Keratinocyte (primary cell): ENCODE measurements at regions not wholly inside any gene's neighbourhood (a gene's known extent, or its start where the extent isn't known, plus 50 kb on each side); places are given as distances from the start of the nearest gene placed in this dataset.

Source experiments
- EZH2 ChIP-seq: IDR thresholded peaks from one replicate; pipeline ENCODE4 v1.6.1; 2012; ENCODE audit warnings: inconsistent platforms, mild to moderate bottlenecking, low read length, moderate library complexity
- TF ChIP-seq, protein P1 (sequence below), 3 experiments: IDR thresholded peaks in 1 of 3; conservative IDR thresholded peaks in 1 of 3; optimal IDR thresholded peaks in 1 of 3; 2 replicates in 2 of 3; 3 replicates in 1 of 3; pipeline versions ENCODE3 to v1.5.1; 2011; ENCODE audit warnings: low read length in 3 of 3, mild to moderate bottlenecking in 3 of 3, moderate library complexity in 2 of 3, control low read depth in 1 of 3, inconsistent platforms in 1 of 3; ENCODE audit not compliant: insufficient read depth in 2 of 3; ENCODE audit errors: extremely low read depth in 1 of 3

DNA sequence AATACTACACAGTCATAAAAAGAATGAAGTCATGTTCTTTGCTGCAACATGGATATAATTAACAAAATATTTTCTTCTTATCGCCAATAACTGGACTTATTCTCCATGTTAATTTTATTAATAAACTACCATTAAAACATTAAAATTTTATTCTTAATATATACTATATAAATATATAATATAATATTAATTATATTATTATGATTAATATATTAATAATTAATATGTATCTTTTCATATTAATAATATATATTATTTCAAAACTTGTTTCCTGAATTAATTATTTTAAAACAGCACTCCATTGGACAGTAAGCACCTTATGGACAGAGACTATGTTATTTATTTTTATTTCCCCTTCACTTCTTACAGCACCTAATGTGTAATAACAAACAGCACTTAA lies 182.8 kb downstream of the ARL4A start:
- TF ChIP-seq, protein P1, sequence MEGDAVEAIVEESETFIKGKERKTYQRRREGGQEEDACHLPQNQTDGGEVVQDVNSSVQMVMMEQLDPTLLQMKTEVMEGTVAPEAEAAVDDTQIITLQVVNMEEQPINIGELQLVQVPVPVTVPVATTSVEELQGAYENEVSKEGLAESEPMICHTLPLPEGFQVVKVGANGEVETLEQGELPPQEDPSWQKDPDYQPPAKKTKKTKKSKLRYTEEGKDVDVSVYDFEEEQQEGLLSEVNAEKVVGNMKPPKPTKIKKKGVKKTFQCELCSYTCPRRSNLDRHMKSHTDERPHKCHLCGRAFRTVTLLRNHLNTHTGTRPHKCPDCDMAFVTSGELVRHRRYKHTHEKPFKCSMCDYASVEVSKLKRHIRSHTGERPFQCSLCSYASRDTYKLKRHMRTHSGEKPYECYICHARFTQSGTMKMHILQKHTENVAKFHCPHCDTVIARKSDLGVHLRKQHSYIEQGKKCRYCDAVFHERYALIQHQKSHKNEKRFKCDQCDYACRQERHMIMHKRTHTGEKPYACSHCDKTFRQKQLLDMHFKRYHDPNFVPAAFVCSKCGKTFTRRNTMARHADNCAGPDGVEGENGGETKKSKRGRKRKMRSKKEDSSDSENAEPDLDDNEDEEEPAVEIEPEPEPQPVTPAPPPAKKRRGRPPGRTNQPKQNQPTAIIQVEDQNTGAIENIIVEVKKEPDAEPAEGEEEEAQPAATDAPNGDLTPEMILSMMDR (optimal IDR thresholded peaks at IDR 0.05 in 1 of 3, IDR thresholded peaks at IDR 0.05 in 1 of 3, conservative IDR thresholded peaks at IDR 0.05 in 1 of 3; ENCODE audit: extremely low read depth in 1 of 3, insufficient read depth in 2 of 3, low read length in 3 of 3) = no peak
- TF ChIP-seq EZH2 = no peak
